ENCODE measurements at regions not wholly inside any gene's neighbourhood (a gene's known extent, or its start where the extent isn't known, plus 50 kb on each side); places are given as distances from the start of the nearest gene placed in this dataset.

- H3K27ac ChIP-seq (ENCODE audit: insufficient read depth in 1 of 2, low read depth in 1 of 2, low read length in 2 of 2, poor library complexity in 1 of 2, severe bottlenecking in 2 of 2): no peak overlapping the region
- no peaks in the 10 kb centered on the region for H3K36me3 ChIP-seq (ENCODE audit: control insufficient read depth in 4 of 4, insufficient read depth in 4 of 4, low read length in 3 of 4)
- CTCF ChIA-PET: interaction anchor here (1.4 kb wide), 1 partner anchor 12 kb away, joined by 4 read pairs; no protein-coding TSS in a partner anchor
- POLR2A ChIA-PET: no interaction called here
- no peak for DNase-seq
- no peaks in the 10 kb centered on the region for H3K27me3 ChIP-seq (replicated peaks in 2 of 5; ENCODE audit: control insufficient read depth in 4 of 5, insufficient read depth in 5 of 5, low read length in 4 of 5)
- no peak overlapping the region for H3K4me3 ChIP-seq (ENCODE audit: control insufficient read depth in 1 of 7, extremely low read depth in 1 of 7, insufficient read depth in 4 of 7, low read depth in 2 of 7, low read length in 6 of 7)
- H3K4me1 ChIP-seq (ENCODE audit: control extremely low read depth in 1 of 4, control insufficient read depth in 4 of 4, insufficient read depth in 4 of 4, low read length in 3 of 4): no peaks in the 10 kb centered on the region
- peaks cover 0 to 1% (median 0%) of the 10 kb centered on the region in 5 experiments for H3K9me3 ChIP-seq (ENCODE audit: control extremely low read depth in 1 of 5, control insufficient read depth in 4 of 5, insufficient read depth in 2 of 5, low read depth in 1 of 5, low read length in 4 of 5)
- WGBS (ENCODE audit: insufficient coverage): 94% methylated on average over 2 of the region's 3 CpGs
These were observed 1440.5 kb upstream of the SPRY2 start for GRCh38 chr13:81781471-81781870.

- ChIA-PET CTCF (no interaction called here), POLR2A (no interaction called here)
- Histone ChIP-seq H3K9me3 (ENCODE audit: control extremely low read depth in 1 of 5, control insufficient read depth in 4 of 5, insufficient read depth in 2 of 5, low read depth in 1 of 5, low read length in 4 of 5) (peaks cover 0 to 1% (median 0%) of the 10 kb centered on the region in 5 experiments), H3K27ac (ENCODE audit: insufficient read depth in 1 of 2, low read depth in 1 of 2, low read length in 2 of 2, poor library complexity in 1 of 2, severe bottlenecking in 2 of 2) (no peak overlapping the region), H3K36me3 (ENCODE audit: control insufficient read depth in 4 of 4, insufficient read depth in 4 of 4, low read length in 3 of 4) (no peaks in the 10 kb centered on the region), H3K4me3 (ENCODE audit: control insufficient read depth in 1 of 7, extremely low read depth in 1 of 7, insufficient read depth in 4 of 7, low read depth in 2 of 7, low read length in 6 of 7) (no peak overlapping the region), H3K27me3 (replicated peaks in 2 of 5; ENCODE audit: control insufficient read depth in 4 of 5, insufficient read depth in 5 of 5, low read length in 4 of 5) (no peaks in the 10 kb centered on the region), H3K4me1 (ENCODE audit: control extremely low read depth in 1 of 4, control insufficient read depth in 4 of 4, insufficient read depth in 4 of 4, low read length in 3 of 4) (no peaks in the 10 kb centered on the region)
- DNase-seq: no peak
These were observed 1439.0 kb upstream of the SPRY2 start for GRCh38 chr13:81779876-81780275.

GRCh38 chr13:81778350-81778749, 1437.4 kb upstream of the SPRY2 start:
- no peak overlapping the region for H3K4me3 ChIP-seq (ENCODE audit: control insufficient read depth in 1 of 7, extremely low read depth in 1 of 7, insufficient read depth in 4 of 7, low read depth in 2 of 7, low read length in 6 of 7)
- 100% methylated on average over 1 of the region's 1 CpG for WGBS (ENCODE audit: insufficient coverage)
- H3K4me1 ChIP-seq (ENCODE audit: control extremely low read depth in 1 of 4, control insufficient read depth in 4 of 4, insufficient read depth in 4 of 4, low read length in 3 of 4): no peaks in the 10 kb centered on the region
- ChIA-PET POLR2A (no interaction called here), CTCF (no interaction called here)
- DNase-seq: no peak
- H3K27me3 ChIP-seq (replicated peaks in 2 of 5; ENCODE audit: control insufficient read depth in 4 of 5, insufficient read depth in 5 of 5, low read length in 4 of 5): no peaks in the 10 kb centered on the region
- no peaks in the 10 kb centered on the region for H3K36me3 ChIP-seq (ENCODE audit: control insufficient read depth in 4 of 4, insufficient read depth in 4 of 4, low read length in 3 of 4)
- H3K9me3 ChIP-seq (ENCODE audit: control extremely low read depth in 1 of 5, control insufficient read depth in 4 of 5, insufficient read depth in 2 of 5, low read depth in 1 of 5, low read length in 4 of 5): no peaks in the 10 kb centered on the region
- no peak overlapping the region for H3K27ac ChIP-seq (ENCODE audit: insufficient read depth in 1 of 2, low read depth in 1 of 2, low read length in 2 of 2, poor library complexity in 1 of 2, severe bottlenecking in 2 of 2)

GRCh38 chr13:81773263-81773662, 1432.3 kb upstream of the SPRY2 start:
- no peak overlapping the region for H3K4me3 ChIP-seq (ENCODE audit: control insufficient read depth in 1 of 7, extremely low read depth in 1 of 7, insufficient read depth in 4 of 7, low read depth in 2 of 7, low read length in 6 of 7)
- no peak for DNase-seq
- H3K9me3 ChIP-seq (ENCODE audit: control extremely low read depth in 1 of 5, control insufficient read depth in 4 of 5, insufficient read depth in 2 of 5, low read depth in 1 of 5, low read length in 4 of 5): no peaks in the 10 kb centered on the region
- WGBS (ENCODE audit: insufficient coverage): 83% methylated on average over 1 of the region's 1 CpG
- no peak overlapping the region for H3K27ac ChIP-seq (ENCODE audit: insufficient read depth in 1 of 2, low read depth in 1 of 2, low read length in 2 of 2, poor library complexity in 1 of 2, severe bottlenecking in 2 of 2)
- no peaks in the 10 kb centered on the region for H3K36me3 ChIP-seq (ENCODE audit: control insufficient read depth in 4 of 4, insufficient read depth in 4 of 4, low read length in 3 of 4)
- POLR2A ChIA-PET: no interaction called here
- no peaks in the 10 kb centered on the region for H3K27me3 ChIP-seq (replicated peaks in 2 of 5; ENCODE audit: control insufficient read depth in 4 of 5, insufficient read depth in 5 of 5, low read length in 4 of 5)
- no peaks in the 10 kb centered on the region for H3K4me1 ChIP-seq (ENCODE audit: control extremely low read depth in 1 of 4, control insufficient read depth in 4 of 4, insufficient read depth in 4 of 4, low read length in 3 of 4)
- CTCF ChIA-PET: no interaction called here

- POLR2A ChIA-PET: no interaction called here
- no peaks in the 10 kb centered on the region for H3K9me3 ChIP-seq (ENCODE audit: control extremely low read depth in 1 of 5, control insufficient read depth in 4 of 5, insufficient read depth in 2 of 5, low read depth in 1 of 5, low read length in 4 of 5)
- H3K27me3 ChIP-seq (replicated peaks in 2 of 5; ENCODE audit: control insufficient read depth in 4 of 5, insufficient read depth in 5 of 5, low read length in 4 of 5): no peaks in the 10 kb centered on the region
- 75% methylated on average over 1 of the region's 2 CpGs for WGBS (ENCODE audit: insufficient coverage)
- DNase-seq: no peak
- H3K4me3 ChIP-seq (ENCODE audit: control insufficient read depth in 1 of 7, extremely low read depth in 1 of 7, insufficient read depth in 4 of 7, low read depth in 2 of 7, low read length in 6 of 7): no peak overlapping the region
- CTCF ChIA-PET: no interaction called here
- H3K4me1 ChIP-seq (ENCODE audit: control extremely low read depth in 1 of 4, control insufficient read depth in 4 of 4, insufficient read depth in 4 of 4, low read length in 3 of 4): no peaks in the 10 kb centered on the region
- H3K27ac ChIP-seq (ENCODE audit: insufficient read depth in 1 of 2, low read depth in 1 of 2, low read length in 2 of 2, poor library complexity in 1 of 2, severe bottlenecking in 2 of 2): no peak overlapping the region
- H3K36me3 ChIP-seq (ENCODE audit: control insufficient read depth in 4 of 4, insufficient read depth in 4 of 4, low read length in 3 of 4): no peaks in the 10 kb centered on the region
These were observed 1431.0 kb upstream of the SPRY2 start for GRCh38 chr13:81771951-81772350.

- CTCF ChIA-PET: no interaction called here
- Histone ChIP-seq H3K4me1 (ENCODE audit: control extremely low read depth in 1 of 4, control insufficient read depth in 4 of 4, insufficient read depth in 4 of 4, low read length in 3 of 4) (no peaks in the 10 kb centered on the region), H3K27ac (ENCODE audit: insufficient read depth in 1 of 2, low read depth in 1 of 2, low read length in 2 of 2, poor library complexity in 1 of 2, severe bottlenecking in 2 of 2) (no peak overlapping the region), H3K4me3 (ENCODE audit: control insufficient read depth in 1 of 7, extremely low read depth in 1 of 7, insufficient read depth in 4 of 7, low read depth in 2 of 7, low read length in 6 of 7) (no peak overlapping the region), H3K27me3 (replicated peaks in 2 of 5; ENCODE audit: control insufficient read depth in 4 of 5, insufficient read depth in 5 of 5, low read length in 4 of 5) (no peaks in the 10 kb centered on the region), H3K9me3 (ENCODE audit: control extremely low read depth in 1 of 5, control insufficient read depth in 4 of 5, insufficient read depth in 2 of 5, low read depth in 1 of 5, low read length in 4 of 5) (no peaks in the 10 kb centered on the region), H3K36me3 (ENCODE audit: control insufficient read depth in 4 of 4, insufficient read depth in 4 of 4, low read length in 3 of 4) (no peaks in the 10 kb centered on the region)
- DNase-seq: no peak
- WGBS (ENCODE audit: insufficient coverage): 100% methylated on average over 1 of the region's 2 CpGs
- POLR2A ChIA-PET: no interaction called here
These were observed 1430.1 kb upstream of the SPRY2 start for GRCh38 chr13:81770868-81771505.

GRCh38 chr13:81762449-81762848, 1421.5 kb upstream of the SPRY2 start:
- Histone ChIP-seq H3K4me1 (ENCODE audit: control extremely low read depth in 1 of 4, control insufficient read depth in 4 of 4, insufficient read depth in 4 of 4, low read length in 3 of 4) (no peaks in the 10 kb centered on the region), H3K9me3 (ENCODE audit: control extremely low read depth in 1 of 5, control insufficient read depth in 4 of 5, insufficient read depth in 2 of 5, low read depth in 1 of 5, low read length in 4 of 5) (peaks cover 0 to 3% (median 0%) of the 10 kb centered on the region in 5 experiments), H3K4me3 (ENCODE audit: control insufficient read depth in 1 of 7, extremely low read depth in 1 of 7, insufficient read depth in 4 of 7, low read depth in 2 of 7, low read length in 6 of 7) (no peak overlapping the region), H3K27ac (ENCODE audit: insufficient read depth in 1 of 2, low read depth in 1 of 2, low read length in 2 of 2, poor library complexity in 1 of 2, severe bottlenecking in 2 of 2) (no peak overlapping the region), H3K27me3 (replicated peaks in 2 of 5; ENCODE audit: control insufficient read depth in 4 of 5, insufficient read depth in 5 of 5, low read length in 4 of 5) (no peaks in the 10 kb centered on the region), H3K36me3 (ENCODE audit: control insufficient read depth in 4 of 4, insufficient read depth in 4 of 4, low read length in 3 of 4) (no peaks in the 10 kb centered on the region)
- no peak for DNase-seq
- WGBS (ENCODE audit: insufficient coverage): 100% methylated on average over 1 of the region's 1 CpG
- ChIA-PET CTCF (no interaction called here), POLR2A (no interaction called here)

Data from common myeloid progenitor, CD34-positive (primary cell).